HepG2 (cell line): ENCODE measurements at regions not wholly inside any gene's neighbourhood (a gene's known extent, or its start where the extent isn't known, plus 50 kb on each side); places are given as distances from the start of the nearest gene placed in this dataset.

Experiments used
- ATAC-seq: fragments of 200-7000 bp; cut with Tn5 transposase; 3 replicates; pipeline ENCODE4 v1.9.1; 2020; ENCODE audit warnings: mild to moderate bottlenecking, moderate library complexity
- BruUV-seq: library from RNA; stranded (reverse); fragments of 400-500 nt; replicated peaks from 2 replicates; lab custom pipeline; 2021; lab: Mats Ljungman, UMichigan
- CTCF ChIA-PET: fragments of 300-600 bp; formaldehyde crosslinking; extraction: SDS; loops from one replicate; lab custom pipeline; 2021; ENCODE audit warnings: low total read pairs, inconsistent platforms, low intra/inter-chr PET ratio; lab: Yijun Ruan, JAX
- POLR2A ChIA-PET: fragments of 350-600 bp; sonication (Branson Sonifier 250); formaldehyde crosslinking; loops from one replicate; lab custom pipeline; 2020; ENCODE audit warnings: antibody characterized with exemption, inconsistent platforms; lab: Yijun Ruan, JAX
- DNase-seq: peaks from one replicate; pipeline ENCODE4 v3.0.0-alpha.2; 2015; ENCODE audit warnings: low spot score
- FAIRE-seq: peaks from 3 replicates; lab custom pipeline; 2011; peaks lifted over from hg19 to GRCh38; lab: Jason Lieb, UNC
- H2AFZ ChIP-seq: one replicate; pipeline ENCODE4 v1.6.1; 2011; ENCODE audit warnings: low read length, inconsistent platforms
- H3K27ac ChIP-seq: fragments of 300-600 bp; 3 replicates; pipeline ENCODE4 v1.8.0; 2011; ENCODE audit warnings: mixed run types, mild to moderate bottlenecking, mixed read lengths, low read length, inconsistent platforms; ENCODE audit not compliant: insufficient read depth; ENCODE audit errors: extremely low read length
- H3K27me3 ChIP-seq, 2 experiments: fragments of 200-600 bp in 1 of 2; 2 replicates in 1 of 2; 3 replicates in 1 of 2; pipeline versions ENCODE4 v1.6.0 to v1.8.0; 2011; ENCODE audit warnings: low read length in 2 of 2, mild to moderate bottlenecking in 2 of 2, moderate library complexity in 2 of 2, inconsistent platforms in 1 of 2; ENCODE audit not compliant: insufficient read depth in 2 of 2, control insufficient read depth in 1 of 2
- H3K36me3 ChIP-seq, 2 experiments: fragments of 200-600 bp in 1 of 2; replicated peaks in 1 of 2; 2 replicates in 1 of 2; 3 replicates in 1 of 2; pipeline versions ENCODE4 v1.5.1 to v1.8.0; 2011; ENCODE audit warnings: low read length in 2 of 2, inconsistent platforms in 1 of 2; ENCODE audit not compliant: insufficient read depth in 2 of 2, control insufficient read depth in 1 of 2
- H3K4me1 ChIP-seq: 2 replicates; pipeline ENCODE4 v1.5.1; 2012; ENCODE audit warnings: low read length, inconsistent platforms; ENCODE audit not compliant: insufficient read depth
- H3K4me2 ChIP-seq: 2 replicates; pipeline ENCODE4 v1.6.0; 2011; ENCODE audit warnings: low read depth, low read length, inconsistent platforms
- H3K4me3 ChIP-seq, 3 experiments: fragments of 200-600 bp in 1 of 3; sonication (generic), shearing (Covaris generic) in 1 of 3; replicated peaks in 1 of 3; 2 replicates each; pipeline ENCODE4 v1.5.1; 2011 to 2016; ENCODE audit warnings: low read length in 3 of 3, inconsistent platforms in 2 of 3, low read depth in 2 of 3, mild to moderate bottlenecking in 2 of 3, control low read depth in 1 of 3, mixed read lengths in 1 of 3; ENCODE audit not compliant: insufficient read depth in 1 of 3
- H3K79me2 ChIP-seq: one replicate; pipeline ENCODE4 v1.6.1; 2011; ENCODE audit warnings: low read length, inconsistent platforms; ENCODE audit not compliant: insufficient read depth
- H3K9ac ChIP-seq: 2 replicates; pipeline ENCODE4 v1.6.0; 2011; ENCODE audit warnings: mild to moderate bottlenecking, low read depth, low read length, inconsistent platforms; ENCODE audit not compliant: insufficient read depth
- H3K9me3 ChIP-seq: 2 replicates; pipeline ENCODE4 v1.5.1; 2012; ENCODE audit warnings: mild to moderate bottlenecking, low read length
- H4K20me1 ChIP-seq: 2 replicates; pipeline ENCODE4 v1.6.0; 2011; ENCODE audit warnings: inconsistent platforms, mild to moderate bottlenecking, low read length, moderate library complexity; ENCODE audit not compliant: insufficient read depth
- AHR ChIP-seq: IDR thresholded peaks from 2 replicates; pipeline ENCODE4 v1.6.1; 2018; ENCODE audit warnings: missing genetic modification reagents, missing compliant biosample characterization
- ATAD3A ChIP-seq: sonication (generic); formaldehyde crosslinking; IDR thresholded peaks from 2 replicates; pipeline ENCODE4 v1.4.0; 2020; ENCODE audit warnings: missing genetic modification reagents
- ATF4 ChIP-seq, 2 experiments: fragments of 450-650 bp in 1 of 2; sonication (generic) in 1 of 2; formaldehyde crosslinking; IDR thresholded peaks; 2 replicates each; pipeline versions ENCODE4 v1.5.0 to v1.8.0; 2020 to 2022; ENCODE audit warnings: mild to moderate bottlenecking in 1 of 2, missing genetic modification reagents in 1 of 2
- CHCHD3 ChIP-seq: sonication (generic); formaldehyde crosslinking; IDR thresholded peaks from 2 replicates; pipeline ENCODE4 v1.8.0; 2022; ENCODE audit warnings: mild to moderate bottlenecking, missing genetic modification reagents, moderate library complexity
- CHD2 ChIP-seq: IDR thresholded peaks from 2 replicates; pipeline ENCODE4 v1.6.1; 2011; ENCODE audit warnings: low read depth, low read length, improper control_type of control experiment
- IRF2 ChIP-seq: IDR thresholded peaks from 2 replicates; pipeline ENCODE4 v1.6.1; 2018; ENCODE audit warnings: missing genetic modification reagents, missing compliant biosample characterization
- MAZ ChIP-seq, 2 experiments: sonication (generic) in 1 of 2; formaldehyde crosslinking in 1 of 2; IDR thresholded peaks; 2 replicates each; pipeline versions ENCODE4 v1.5.0 to v1.6.1; 2012 to 2020; ENCODE audit warnings: low read depth in 2 of 2, mild to moderate bottlenecking in 2 of 2, borderline replicate concordance in 1 of 2, improper control_type of control experiment in 1 of 2, low read length in 1 of 2, missing genetic modification reagents in 1 of 2, moderate library complexity in 1 of 2
- NCOA1 ChIP-seq: sonication (generic); formaldehyde crosslinking; IDR thresholded peaks from 2 replicates; pipeline ENCODE4 v1.9.0; 2021; ENCODE audit warnings: missing genetic modification reagents
- NFRKB ChIP-seq: fragments of 450-650 bp; IDR thresholded peaks from 2 replicates; pipeline ENCODE4 v1.6.1; 2017
- PAX8 ChIP-seq: sonication (generic); formaldehyde crosslinking; IDR thresholded peaks from 2 replicates; pipeline ENCODE4 v1.8.0; 2022; ENCODE audit warnings: mild to moderate bottlenecking, missing genetic modification reagents, borderline replicate concordance
- REL ChIP-seq: sonication (generic); formaldehyde crosslinking; conservative IDR thresholded peaks from 2 replicates; pipeline ENCODE4 v1.8.0; 2022; ENCODE audit warnings: mild to moderate bottlenecking, missing genetic modification reagents, moderate library complexity
- SATB2 ChIP-seq: sonication (generic); formaldehyde crosslinking; IDR thresholded peaks from 2 replicates; pipeline ENCODE4 v1.5.0; 2020; ENCODE audit warnings: missing genetic modification reagents
- SMAD3 ChIP-seq: sonication (generic); formaldehyde crosslinking; IDR thresholded peaks from 2 replicates; pipeline ENCODE4 v1.4.0; 2020; ENCODE audit warnings: missing genetic modification reagents
- STAG1 ChIP-seq: sonication (generic); formaldehyde crosslinking; IDR thresholded peaks from 2 replicates; pipeline ENCODE4 v1.4.0; 2020; ENCODE audit warnings: missing genetic modification reagents
- TCF7L2 ChIP-seq: IDR thresholded peaks from 2 replicates; pipeline ENCODE4 v1.6.1; 2011; ENCODE audit warnings: mild to moderate bottlenecking, low read depth, low read length, moderate library complexity
- ZBTB8A ChIP-seq: sonication (generic); formaldehyde crosslinking; IDR thresholded peaks from 2 replicates; pipeline ENCODE4 v1.4.0; 2020; ENCODE audit warnings: mild to moderate bottlenecking, low read depth, missing genetic modification reagents, borderline replicate concordance
- ZMYM2 ChIP-seq: sonication (generic); formaldehyde crosslinking; IDR thresholded peaks from 2 replicates; pipeline ENCODE4 v1.8.0; 2022; ENCODE audit warnings: mild to moderate bottlenecking, missing genetic modification reagents
- ZNF460 ChIP-seq: sonication (generic); formaldehyde crosslinking; IDR thresholded peaks from 2 replicates; pipeline ENCODE4 v1.5.1; 2020; ENCODE audit warnings: missing genetic modification reagents, mild to moderate bottlenecking, borderline replicate concordance
- WGBS: methylation state at CpG from one replicate; pipeline ENCODE4 v1.1.6; 2017; ENCODE audit warnings: low lambda C conversion rate; 5-methylcytosine and 5-hydroxymethylcytosine counted together
- in situ Hi-C: cut with HindIII; loops from 2 replicates; pipeline ENCODE4 v1.10.0; 2017; ENCODE audit warnings: low pct_unique_long_range_greater_than_20kb; ENCODE audit not compliant: extremely low pct_ligation_motif_present
- intact Hi-C: fragments of 100-400 bp; cut with micrococcal nuclease; formaldehyde crosslinking; loops from one replicate; pipeline ENCODE4 v1.10.0; 2022; ENCODE audit not compliant: unreplicated experiment

GRCh38 chr5:136910625-136911024 is 545.3 kb upstream of the TRPC7 start (continued):
- TF ChIP-seq SATB2 (no peak), NFRKB (no peak)

- no peak for FAIRE-seq
- intact Hi-C loops: no loop called here
- no peaks in the 10 kb centered on the region for H3K4me1 ChIP-seq
- peaks cover 0 to 3% of the 10 kb centered on the region in 2 experiments; a peak in 1 of 5 replicates for H3K27me3 ChIP-seq
- H3K9me3 ChIP-seq: no peaks in the 10 kb centered on the region
- H3K4me2 ChIP-seq: no peak overlapping the region
- no peaks in the 10 kb centered on the region for H3K36me3 ChIP-seq
- no peak for DNase-seq
- no peak overlapping the region for H3K4me3 ChIP-seq
- H3K27ac ChIP-seq: no peak overlapping the region
- no peak for TF ChIP-seq IRF2
- no peak for TF ChIP-seq ZMYM2
- BruUV-seq: no TSS peak
- no peak overlapping the region for H2AFZ ChIP-seq
- H3K79me2 ChIP-seq: no peaks in the 10 kb centered on the region
- H4K20me1 ChIP-seq: no peaks in the 10 kb centered on the region
- ChIA-PET POLR2A (no interaction called here), CTCF (no interaction called here)
- WGBS: 3% methylated on average over 2 of the region's 2 CpGs
- ATAC-seq: no peak
- no peak overlapping the region for H3K9ac ChIP-seq
- in situ Hi-C loops: no loop called here
Observed at GRCh38 chr5:136909906-136910305, 544.6 kb upstream of the TRPC7 start.

GRCh38 chr5:136907371-136907770 is 542.0 kb upstream of the TRPC7 start:
- no peaks in the 10 kb centered on the region for H3K79me2 ChIP-seq
- H2AFZ ChIP-seq: no peak overlapping the region
- FAIRE-seq (no peak), ATAC-seq (no peak), DNase-seq (no peak)
- CTCF ChIA-PET: no interaction called here
- no peak overlapping the region for H3K4me3 ChIP-seq
- H3K27ac ChIP-seq: no peak overlapping the region
- no peak overlapping the region for H3K9ac ChIP-seq
- no peaks in the 10 kb centered on the region for H4K20me1 ChIP-seq
- 39% methylated on average over 3 of the region's 3 CpGs for WGBS
- H3K4me1 ChIP-seq: no peaks in the 10 kb centered on the region
- intact Hi-C loops: no loop called here
- BruUV-seq: no TSS peak
- no peaks in the 10 kb centered on the region for H3K36me3 ChIP-seq
- in situ Hi-C loops: no loop called here
- peaks cover 0 to 3% of the 10 kb centered on the region in 2 experiments; a peak in 1 of 5 replicates for H3K27me3 ChIP-seq
- POLR2A ChIA-PET: no interaction called here
- no peak overlapping the region for H3K4me2 ChIP-seq
- no peaks in the 10 kb centered on the region for H3K9me3 ChIP-seq
- no peak for TF ChIP-seq ZNF460 (CRISPR knock-in tag)
- no peak for TF ChIP-seq ATAD3A (CRISPR knock-in tag)
- no peak for TF ChIP-seq PAX8 (CRISPR knock-in tag)
- no peak for TF ChIP-seq NCOA1 (CRISPR knock-in tag)
- TF ChIP-seq SMAD3 (CRISPR knock-in tag): no peak
- no peak for TF ChIP-seq ZBTB8A (CRISPR knock-in tag)
- TF ChIP-seq ATF4 (CRISPR knock-in tag; IDR thresholded peaks at IDR 0.05): no peak
- no peak for TF ChIP-seq CHD2
- no peak for TF ChIP-seq TCF7L2
- no peak for TF ChIP-seq REL (CRISPR knock-in tag)
- TF ChIP-seq CHCHD3 (CRISPR knock-in tag): no peak
- TF ChIP-seq STAG1 (CRISPR knock-in tag): no peak
- TF ChIP-seq AHR (CRISPR knock-in tag): no peak
- no peak for TF ChIP-seq MAZ (IDR thresholded peaks at IDR 0.05; ENCODE audit: borderline replicate concordance, low read depth, low read length)
- no peak for TF ChIP-seq MAZ (CRISPR knock-in tag; IDR thresholded peaks at IDR 0.05; ENCODE audit: low read depth)
